Small intestine (tissue), 7 donors: ENCODE measurements at regions not wholly inside any gene's neighbourhood (a gene's known extent, or its start where the extent isn't known, plus 50 kb on each side); places are given as distances from the start of the nearest gene placed in this dataset.

Experiments
- DNase-seq, 2 donors: peaks; one replicate each; pipeline versions ENCODE4 v3.0.0 to v3.0.0-alpha.2; 2013
- FAIRE-seq: peaks from 2 replicates; lab custom pipeline; 2012; peaks lifted over from hg19 to GRCh38; lab: Jason Lieb, UNC
- H3K27ac ChIP-seq, 3 donors: one replicate each; pipeline ENCODE4 v1.5.1; 2013; ENCODE audit warnings: low read length in 2 of 3, mild to moderate bottlenecking in 2 of 3, control low read depth in 1 of 3, inconsistent platforms in 1 of 3, low read depth in 1 of 3, moderate library complexity in 1 of 3
- H3K27me3 ChIP-seq, 3 donors: one replicate each; pipeline ENCODE4 v1.6.1; 2013; ENCODE audit warnings: low read length in 3 of 3, inconsistent platforms in 1 of 3; ENCODE audit not compliant: control insufficient read depth in 3 of 3, insufficient read depth in 3 of 3
- H3K36me3 ChIP-seq, 3 donors: one replicate each; pipeline ENCODE4 v1.6.1; 2013; ENCODE audit warnings: low read length in 3 of 3, inconsistent platforms in 1 of 3, low read depth in 1 of 3, mild to moderate bottlenecking in 1 of 3, moderate library complexity in 1 of 3; ENCODE audit not compliant: control insufficient read depth in 3 of 3, insufficient read depth in 2 of 3
- H3K4me1 ChIP-seq, 3 donors: one replicate each; pipeline ENCODE4 v1.6.1; 2013; ENCODE audit warnings: low read length in 2 of 3, inconsistent platforms in 1 of 3, low read depth in 1 of 3, mild to moderate bottlenecking in 1 of 3, moderate library complexity in 1 of 3; ENCODE audit not compliant: control insufficient read depth in 3 of 3, insufficient read depth in 2 of 3
- H3K4me3 ChIP-seq, 3 donors: one replicate each; pipeline ENCODE4 v1.5.1; 2013; ENCODE audit warnings: low read length in 3 of 3, control low read depth in 1 of 3, inconsistent platforms in 1 of 3, low read depth in 1 of 3, mild to moderate bottlenecking in 1 of 3, moderate library complexity in 1 of 3
- H3K9me3 ChIP-seq, 2 donors: one replicate each; pipeline ENCODE4 v1.6.1; 2013; ENCODE audit warnings: low read depth in 1 of 2, low read length in 1 of 2; ENCODE audit not compliant: control insufficient read depth in 2 of 2, insufficient read depth in 1 of 2
- WGBS, 3 donors: extraction: QIAGEN DNeasy Blood & Tissue Kit; methylation state at CpG; one replicate each; pipeline ENCODE4 v1.1.7; 2013; 5-methylcytosine and 5-hydroxymethylcytosine counted together
- donor health status: healthy with polysubstance abuse.
- donor health status: control.
- donor health status: control.
- donor health status: Bipolar disorder and iron deficiency.
- donor health status: healthy.

- Histone ChIP-seq H3K4me3 (no peak overlapping the region), H3K27ac (no peak overlapping the region), H3K27me3 (no peaks in the 10 kb centered on the region), H3K36me3 (no peaks in the 10 kb centered on the region), H3K4me1 (no peaks in the 10 kb centered on the region), H3K9me3 (no peaks in the 10 kb centered on the region)
- 76 to 78% (median 76%) methylated on average over 3 of the region's 3 CpGs for WGBS, 3 donors
- FAIRE-seq (no peak), DNase-seq (no peak)
Observed at GRCh38 chr7:86339051-86339450, 304.7 kb upstream of the GRM3 start.

GRCh38 chr7:86328801-86329433 lies 314.8 kb upstream of the GRM3 start:
- no peak for FAIRE-seq
- no peak overlapping the region for H3K4me3 ChIP-seq
- H3K27ac ChIP-seq = no peak overlapping the region
- H3K9me3 ChIP-seq = no peaks in the 10 kb centered on the region
- 0 to 35% (median 3%) methylated on average over 1 of the region's 1 CpG for WGBS, 3 donors
- no peaks in the 10 kb centered on the region for H3K36me3 ChIP-seq
- no peaks in the 10 kb centered on the region for H3K27me3 ChIP-seq
- H3K4me1 ChIP-seq = no peaks in the 10 kb centered on the region
- no peak for DNase-seq

- Histone ChIP-seq H3K4me3 (no peak overlapping the region), H3K27me3 (no peaks in the 10 kb centered on the region), H3K4me1 (no peaks in the 10 kb centered on the region), H3K27ac (no peak overlapping the region), H3K9me3 (no peaks in the 10 kb centered on the region), H3K36me3 (no peaks in the 10 kb centered on the region)
- DNase-seq = no peak
- FAIRE-seq = no peak
Observed at GRCh38 chr7:86326847-86327246, 316.9 kb upstream of the GRM3 start.

GRCh38 chr7:86320889-86321288 lies 322.8 kb upstream of the GRM3 start:
- 84 to 93% (median 91%) methylated on average over 1 of the region's 1 CpG for WGBS, 3 donors
- no peaks in the 10 kb centered on the region for H3K9me3 ChIP-seq
- no peaks in the 10 kb centered on the region for H3K36me3 ChIP-seq
- H3K4me1 ChIP-seq = no peaks in the 10 kb centered on the region
- H3K4me3 ChIP-seq = no peak overlapping the region
- FAIRE-seq (no peak), DNase-seq (no peak)
- H3K27ac ChIP-seq = no peak overlapping the region
- no peaks in the 10 kb centered on the region for H3K27me3 ChIP-seq

GRCh38 chr7:86320341-86320740 lies 323.4 kb upstream of the GRM3 start:
- Histone ChIP-seq H3K4me1 (no peaks in the 10 kb centered on the region), H3K27ac (no peak overlapping the region), H3K4me3 (no peak overlapping the region), H3K27me3 (no peaks in the 10 kb centered on the region), H3K36me3 (no peaks in the 10 kb centered on the region), H3K9me3 (no peaks in the 10 kb centered on the region)
- DNase-seq (no peak), FAIRE-seq (no peak)

- no peak for FAIRE-seq
- H3K36me3 ChIP-seq = no peaks in the 10 kb centered on the region
- 36 to 43% (median 41%) methylated on average over 2 of the region's 2 CpGs for WGBS, 3 donors
Observed at GRCh38 chr7:86313842-86314241, 329.9 kb upstream of the GRM3 start.

GRCh38 chr7:86301301-86301700 lies 342.4 kb upstream of the GRM3 start:
- WGBS, 3 donors = 30 to 33% (median 32%) methylated on average over 3 of the region's 3 CpGs

More at GRCh38 chr7:86313842-86314241, 329.9 kb upstream of the GRM3 start:
- Histone ChIP-seq H3K4me1 (no peaks in the 10 kb centered on the region), H3K27ac (no peak overlapping the region), H3K4me3 (no peak overlapping the region), H3K27me3 (no peaks in the 10 kb centered on the region), H3K9me3 (no peaks in the 10 kb centered on the region)
- DNase-seq = no peak

GRCh38 chr7:86295526-86295925 lies 348.2 kb upstream of the GRM3 start:
- 35 to 56% (median 46%) methylated on average over 2 of the region's 2 CpGs for WGBS, 3 donors
- Histone ChIP-seq H3K27me3 (no peaks in the 10 kb centered on the region), H3K36me3 (no peaks in the 10 kb centered on the region), H3K27ac (no peak overlapping the region), H3K4me3 (no peak overlapping the region), H3K4me1 (no peaks in the 10 kb centered on the region), H3K9me3 (no peaks in the 10 kb centered on the region)
- DNase-seq (no peak), FAIRE-seq (no peak)

More at GRCh38 chr7:86301301-86301700, 342.4 kb upstream of the GRM3 start:
- no peak for DNase-seq
- Histone ChIP-seq H3K27ac (no peak overlapping the region), H3K27me3 (no peaks in the 10 kb centered on the region), H3K9me3 (no peaks in the 10 kb centered on the region), H3K4me3 (no peak overlapping the region), H3K36me3 (no peaks in the 10 kb centered on the region), H3K4me1 (no peaks in the 10 kb centered on the region)
- FAIRE-seq = no peak

GRCh38 chr7:86282014-86282682 lies 361.6 kb upstream of the GRM3 start:
- H3K27ac ChIP-seq = no peak overlapping the region
- no peaks in the 10 kb centered on the region for H3K9me3 ChIP-seq
- no peak for DNase-seq
- H3K4me1 ChIP-seq = no peaks in the 10 kb centered on the region
- no peaks in the 10 kb centered on the region for H3K27me3 ChIP-seq
- no peak overlapping the region for H3K4me3 ChIP-seq
- 91 to 94% (median 92%) methylated on average over 30 to 38 of the region's 38 CpGs for WGBS, 3 donors
- H3K36me3 ChIP-seq = no peaks in the 10 kb centered on the region
- FAIRE-seq = no peak
